ENCODE measurements at regions not wholly inside any gene's neighbourhood (a gene's known extent, or its start where the extent isn't known, plus 50 kb on each side); places are given as distances from the start of the nearest gene placed in this dataset.

- no peak for TF ChIP-seq CTCF (conservative IDR thresholded peaks at IDR 0.05)
- no peak for TF ChIP-seq ZFX (IDR thresholded peaks at IDR 0.05)
These were observed 67.2 kb upstream of the ZNF527 start for GRCh38 chr19:37303591-37304171.
